ENCODE measurements at regions not wholly inside any gene's neighbourhood (a gene's known extent, or its start where the extent isn't known, plus 50 kb on each side); places are given as distances from the start of the nearest gene placed in this dataset.

DNA sequence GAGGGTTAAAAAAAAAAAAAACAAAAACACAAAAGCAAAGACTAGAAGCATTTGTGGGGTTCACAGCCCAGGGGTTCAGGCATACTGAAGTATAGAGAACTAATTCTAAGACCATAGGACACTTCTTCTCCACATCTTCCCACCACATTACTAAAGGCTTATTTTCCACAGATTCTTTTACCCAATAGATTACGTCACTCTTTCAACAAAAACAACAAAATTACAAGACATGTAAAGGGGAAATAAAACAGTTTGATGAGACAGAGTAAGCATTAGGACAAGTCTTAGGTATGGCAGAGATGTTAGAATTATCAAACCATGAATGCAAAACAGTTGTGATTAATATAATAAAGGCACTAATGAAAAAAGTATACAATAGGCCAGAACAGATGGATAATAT, 2013.7 kb downstream of the MRPL39 start:
- TF ChIP-seq, protein P1, sequence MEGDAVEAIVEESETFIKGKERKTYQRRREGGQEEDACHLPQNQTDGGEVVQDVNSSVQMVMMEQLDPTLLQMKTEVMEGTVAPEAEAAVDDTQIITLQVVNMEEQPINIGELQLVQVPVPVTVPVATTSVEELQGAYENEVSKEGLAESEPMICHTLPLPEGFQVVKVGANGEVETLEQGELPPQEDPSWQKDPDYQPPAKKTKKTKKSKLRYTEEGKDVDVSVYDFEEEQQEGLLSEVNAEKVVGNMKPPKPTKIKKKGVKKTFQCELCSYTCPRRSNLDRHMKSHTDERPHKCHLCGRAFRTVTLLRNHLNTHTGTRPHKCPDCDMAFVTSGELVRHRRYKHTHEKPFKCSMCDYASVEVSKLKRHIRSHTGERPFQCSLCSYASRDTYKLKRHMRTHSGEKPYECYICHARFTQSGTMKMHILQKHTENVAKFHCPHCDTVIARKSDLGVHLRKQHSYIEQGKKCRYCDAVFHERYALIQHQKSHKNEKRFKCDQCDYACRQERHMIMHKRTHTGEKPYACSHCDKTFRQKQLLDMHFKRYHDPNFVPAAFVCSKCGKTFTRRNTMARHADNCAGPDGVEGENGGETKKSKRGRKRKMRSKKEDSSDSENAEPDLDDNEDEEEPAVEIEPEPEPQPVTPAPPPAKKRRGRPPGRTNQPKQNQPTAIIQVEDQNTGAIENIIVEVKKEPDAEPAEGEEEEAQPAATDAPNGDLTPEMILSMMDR (IDR thresholded peaks at IDR 0.05) = no peak
- no peak for TF ChIP-seq EZH2 (IDR thresholded peaks at IDR 0.05; ENCODE audit: borderline replicate concordance, insufficient read depth, low read depth, low read length, poor library complexity, severe bottlenecking)

Measured in B cell (primary cell).